Esophagus muscularis mucosa (tissue), 4 donors: ENCODE measurements at regions not wholly inside any gene's neighbourhood (a gene's known extent, or its start where the extent isn't known, plus 50 kb on each side); places are given as distances from the start of the nearest gene placed in this dataset.

Source experiments
- DNase-seq: peaks from one replicate; pipeline ENCODE4 v3.0.0-alpha.2; 2017; ENCODE audit errors: extremely low spot score
- H3K27ac ChIP-seq, 4 donors: fragments of 200-600 bp; sonication (generic); replicated peaks in 1 of 4; 1 replicate in 3 of 4; 2 replicates in 1 of 4; pipeline ENCODE4 v1.5.1; 2016 to 2019; ENCODE audit warnings: mild to moderate bottlenecking in 1 of 4
- H3K27me3 ChIP-seq, 4 donors: fragments of 200-600 bp; sonication (generic); one replicate each; pipeline versions ENCODE4 v1.5.1 to v1.6.0; 2016 to 2019
- H3K36me3 ChIP-seq, 4 donors: fragments of 200-600 bp; sonication (generic); one replicate each; pipeline ENCODE4 v1.5.1; 2016 to 2019
- H3K4me1 ChIP-seq, 4 donors: fragments of 200-600 bp; sonication (generic); one replicate each; pipeline ENCODE4 v1.5.1; 2016 to 2019
- H3K4me3 ChIP-seq, 4 donors: fragments of 200-600 bp; sonication (generic); 1 replicate in 2 of 4; 2 replicates in 2 of 4; pipeline ENCODE4 v1.5.1; 2016 to 2019; ENCODE audit warnings: mild to moderate bottlenecking in 4 of 4, moderate library complexity in 1 of 4
- H3K9me3 ChIP-seq, 4 donors: fragments of 200-600 bp; sonication (generic); 1 replicate in 3 of 4; 2 replicates in 1 of 4; pipeline ENCODE4 v1.5.1; 2016 to 2019
- CTCF ChIP-seq, 3 experiments: fragments of 200-600 bp in 2 of 3; fragments of 450-650 bp in 1 of 3; sonication (generic) in 2 of 3; IDR thresholded peaks; one replicate each; pipeline ENCODE4 v1.5.1; 2017 to 2019; ENCODE audit warnings: antibody characterized with exemption in 3 of 3, mild to moderate bottlenecking in 2 of 3, moderate library complexity in 1 of 3
- EP300 ChIP-seq: sonication (generic); formaldehyde crosslinking; IDR thresholded peaks from one replicate; pipeline ENCODE4 v1.6.1; 2017; ENCODE audit warnings: antibody characterized with exemption
- POLR2A ChIP-seq: fragments of 450-650 bp; IDR thresholded peaks from one replicate; pipeline ENCODE4 v1.6.1; 2017; ENCODE audit warnings: antibody characterized with exemption, moderate library complexity, mild to moderate bottlenecking, low read depth
- POLR2AphosphoS5 ChIP-seq, 2 donors: sonication (generic); formaldehyde crosslinking; IDR thresholded peaks; one replicate each; pipeline ENCODE4 v1.6.1; 2017; ENCODE audit warnings: antibody characterized with exemption in 2 of 2
- WGBS: methylation state at CpG from one replicate; pipeline ENCODE4 v1.1.5; 2018; 5-methylcytosine and 5-hydroxymethylcytosine counted together
- intact Hi-C: fragments of 100-400 bp; cut with DNase I; formaldehyde crosslinking; loops from one replicate; pipeline ENCODE4 v1.15.1; 2023

- DNase-seq, result no peak
- H3K4me3 ChIP-seq, result no peak overlapping the region
- no peak for TF ChIP-seq CTCF (IDR thresholded peaks at IDR 0.05)
- TF ChIP-seq POLR2A, result no peak
- no peak for TF ChIP-seq EP300
- TF ChIP-seq POLR2AphosphoS5 (IDR thresholded peaks at IDR 0.05), result no peak
- H3K27me3 ChIP-seq, result no peaks in the 10 kb centered on the region
- H3K27ac ChIP-seq, result no peak overlapping the region
- H3K9me3 ChIP-seq, result no peaks in the 10 kb centered on the region
- peaks cover 0 to 9% (median 6%) of the 10 kb centered on the region in 4 donors for H3K4me1 ChIP-seq
- H3K36me3 ChIP-seq, result no peaks in the 10 kb centered on the region
- intact Hi-C loops, result no loop called here
- 67% methylated on average over 4 of the region's 4 CpGs for WGBS
Observed at GRCh38 chr5:147170603-147171002, 64.2 kb upstream of the STK32A start.

GRCh38 chr5:147174671-147175265 is 60.1 kb upstream of the STK32A start:
- H3K4me1 ChIP-seq, result peaks cover 0 to 2% (median under 1%) of the 10 kb centered on the region in 4 donors
- no peak for TF ChIP-seq CTCF (IDR thresholded peaks at IDR 0.05)
- TF ChIP-seq POLR2AphosphoS5 (IDR thresholded peaks at IDR 0.05), result no peak
- TF ChIP-seq EP300, result no peak
- no peak for TF ChIP-seq POLR2A
- no peak overlapping the region for H3K27ac ChIP-seq
- no peak for DNase-seq
- H3K9me3 ChIP-seq, result no peaks in the 10 kb centered on the region
- H3K4me3 ChIP-seq, result no peak overlapping the region
- no peaks in the 10 kb centered on the region for H3K27me3 ChIP-seq
- 73% methylated on average over 2 of the region's 2 CpGs for WGBS
- no peaks in the 10 kb centered on the region for H3K36me3 ChIP-seq
- intact Hi-C loops, result no loop called here

- no peak for DNase-seq
- Histone ChIP-seq H3K27me3 (no peaks in the 10 kb centered on the region), H3K4me3 (no peak overlapping the region), H3K9me3 (no peaks in the 10 kb centered on the region), H3K27ac (no peak overlapping the region), H3K4me1 (no peaks in the 10 kb centered on the region), H3K36me3 (no peaks in the 10 kb centered on the region)
- TF ChIP-seq POLR2A (no peak), POLR2AphosphoS5 (IDR thresholded peaks at IDR 0.05) (no peak), EP300 (no peak), CTCF (IDR thresholded peaks at IDR 0.05) (no peak)
- WGBS, result 81% methylated on average over 2 of the region's 2 CpGs
- intact Hi-C loops, result no loop called here
Observed at GRCh38 chr5:147175516-147176097, 59.2 kb upstream of the STK32A start.

GRCh38 chr5:147176422-147176821 is 58.4 kb upstream of the STK32A start:
- H3K27me3 ChIP-seq, result no peaks in the 10 kb centered on the region
- H3K4me3 ChIP-seq, result no peak overlapping the region
- H3K36me3 ChIP-seq, result no peaks in the 10 kb centered on the region
- no peak overlapping the region for H3K27ac ChIP-seq
- no peak for TF ChIP-seq CTCF (IDR thresholded peaks at IDR 0.05)
- 58% methylated on average over 4 of the region's 4 CpGs for WGBS
- H3K4me1 ChIP-seq, result no peaks in the 10 kb centered on the region
- DNase-seq, result no peak
- intact Hi-C loops, result no loop called here
- no peaks in the 10 kb centered on the region for H3K9me3 ChIP-seq
